Cardiac muscle cell (in vitro differentiated cells and primary cell): ENCODE measurements at regions not wholly inside any gene's neighbourhood (a gene's known extent, or its start where the extent isn't known, plus 50 kb on each side); places are given as distances from the start of the nearest gene placed in this dataset.

Experiments used
- DNase-seq, 2 donors: peaks; one replicate each; pipeline versions ENCODE4 v3.0.0 to v3.0.0-alpha.2; 2010 to 2017; ENCODE audit warnings: low read depth in 1 of 2, low spot score in 1 of 2
- H3K27ac ChIP-seq: fragments of 200-600 bp; sonication (generic); 2 replicates; pipeline ENCODE4 v1.5.1; 2016
- H3K27me3 ChIP-seq: fragments of 200-600 bp; sonication (generic); 2 replicates; pipeline ENCODE4 v1.6.0; 2016; ENCODE audit warnings: control low read depth
- H3K36me3 ChIP-seq: fragments of 200-600 bp; sonication (generic); 2 replicates; pipeline ENCODE4 v1.5.1; 2016; ENCODE audit warnings: control low read depth
- H3K4me1 ChIP-seq: fragments of 200-600 bp; sonication (generic); 2 replicates; pipeline ENCODE4 v1.8.1; 2017; ENCODE audit warnings: low read depth, mild to moderate bottlenecking, mixed run types
- H3K4me3 ChIP-seq: fragments of 200-600 bp; sonication (generic); 2 replicates; pipeline ENCODE4 v1.5.1; 2016; ENCODE audit warnings: mild to moderate bottlenecking
- H3K9me3 ChIP-seq: fragments of 200-600 bp; sonication (generic); 2 replicates; pipeline ENCODE4 v1.5.1; 2017; ENCODE audit warnings: low read depth, mild to moderate bottlenecking, control low read depth
- TF ChIP-seq, protein P1 (sequence below): IDR thresholded peaks from 2 replicates; pipeline ENCODE4 v1.5.1; 2012; ENCODE audit warnings: low read depth, mild to moderate bottlenecking, low read length

DNA sequence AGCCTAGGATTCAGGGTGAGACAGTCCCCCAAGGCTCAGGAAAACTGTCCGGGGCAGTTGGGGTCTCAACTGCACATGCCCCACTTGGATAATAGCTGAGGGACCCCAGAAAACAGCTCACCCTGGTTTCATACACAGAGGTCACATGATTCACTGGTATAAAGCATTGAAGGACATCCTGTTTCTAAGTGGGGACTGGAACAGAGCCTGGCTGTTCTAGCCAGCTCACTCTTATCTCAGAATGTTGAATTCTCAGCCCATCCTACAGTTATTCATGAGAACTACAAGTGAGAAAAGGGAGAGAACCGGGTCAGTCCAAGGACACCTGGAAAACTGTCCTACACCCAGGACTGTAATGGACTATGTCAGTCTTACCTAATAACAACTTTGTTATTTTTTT lies 170.9 kb downstream of the FGF1 start:
- TF ChIP-seq, protein P1, sequence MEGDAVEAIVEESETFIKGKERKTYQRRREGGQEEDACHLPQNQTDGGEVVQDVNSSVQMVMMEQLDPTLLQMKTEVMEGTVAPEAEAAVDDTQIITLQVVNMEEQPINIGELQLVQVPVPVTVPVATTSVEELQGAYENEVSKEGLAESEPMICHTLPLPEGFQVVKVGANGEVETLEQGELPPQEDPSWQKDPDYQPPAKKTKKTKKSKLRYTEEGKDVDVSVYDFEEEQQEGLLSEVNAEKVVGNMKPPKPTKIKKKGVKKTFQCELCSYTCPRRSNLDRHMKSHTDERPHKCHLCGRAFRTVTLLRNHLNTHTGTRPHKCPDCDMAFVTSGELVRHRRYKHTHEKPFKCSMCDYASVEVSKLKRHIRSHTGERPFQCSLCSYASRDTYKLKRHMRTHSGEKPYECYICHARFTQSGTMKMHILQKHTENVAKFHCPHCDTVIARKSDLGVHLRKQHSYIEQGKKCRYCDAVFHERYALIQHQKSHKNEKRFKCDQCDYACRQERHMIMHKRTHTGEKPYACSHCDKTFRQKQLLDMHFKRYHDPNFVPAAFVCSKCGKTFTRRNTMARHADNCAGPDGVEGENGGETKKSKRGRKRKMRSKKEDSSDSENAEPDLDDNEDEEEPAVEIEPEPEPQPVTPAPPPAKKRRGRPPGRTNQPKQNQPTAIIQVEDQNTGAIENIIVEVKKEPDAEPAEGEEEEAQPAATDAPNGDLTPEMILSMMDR = no peak
- Histone ChIP-seq H3K4me3 (no peak overlapping the region), H3K9me3 (no peaks in the 10 kb centered on the region), H3K36me3 (no peaks in the 10 kb centered on the region), H3K4me1 (no peaks in the 10 kb centered on the region), H3K27ac (no peak overlapping the region), H3K27me3 (peaks cover 43% of the 10 kb centered on the region)
- peak in 1 of 2 donors; percentile 25 for DNase-seq

DNA sequence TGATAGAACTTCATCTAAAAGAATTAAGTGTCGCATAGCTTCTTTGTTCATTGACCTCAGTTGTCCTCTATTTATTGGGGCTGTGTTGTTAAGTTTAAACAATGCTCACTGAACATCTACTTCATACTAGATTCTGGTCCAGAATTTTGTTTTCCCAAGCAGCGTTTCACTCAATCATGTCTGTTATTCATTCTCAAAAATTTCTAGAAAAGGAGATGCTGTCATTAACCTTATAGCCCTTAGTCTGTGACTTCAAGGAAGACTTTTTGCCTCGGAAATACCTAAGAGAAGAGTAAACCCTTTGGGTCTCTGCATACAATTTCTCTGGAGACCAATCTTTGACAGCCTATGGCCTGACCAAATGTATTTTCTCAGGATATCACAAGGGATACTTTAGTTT lies 171.7 kb downstream of the FGF1 start:
- no peaks in the 10 kb centered on the region for H3K36me3 ChIP-seq
- H3K4me1 ChIP-seq = no peaks in the 10 kb centered on the region
- no peak overlapping the region for H3K27ac ChIP-seq
- DNase-seq = no peak
- no peak overlapping the region for H3K4me3 ChIP-seq
- TF ChIP-seq, protein P1 = no peak
- H3K27me3 ChIP-seq = peaks cover 47% of the 10 kb centered on the region
- no peaks in the 10 kb centered on the region for H3K9me3 ChIP-seq

DNA sequence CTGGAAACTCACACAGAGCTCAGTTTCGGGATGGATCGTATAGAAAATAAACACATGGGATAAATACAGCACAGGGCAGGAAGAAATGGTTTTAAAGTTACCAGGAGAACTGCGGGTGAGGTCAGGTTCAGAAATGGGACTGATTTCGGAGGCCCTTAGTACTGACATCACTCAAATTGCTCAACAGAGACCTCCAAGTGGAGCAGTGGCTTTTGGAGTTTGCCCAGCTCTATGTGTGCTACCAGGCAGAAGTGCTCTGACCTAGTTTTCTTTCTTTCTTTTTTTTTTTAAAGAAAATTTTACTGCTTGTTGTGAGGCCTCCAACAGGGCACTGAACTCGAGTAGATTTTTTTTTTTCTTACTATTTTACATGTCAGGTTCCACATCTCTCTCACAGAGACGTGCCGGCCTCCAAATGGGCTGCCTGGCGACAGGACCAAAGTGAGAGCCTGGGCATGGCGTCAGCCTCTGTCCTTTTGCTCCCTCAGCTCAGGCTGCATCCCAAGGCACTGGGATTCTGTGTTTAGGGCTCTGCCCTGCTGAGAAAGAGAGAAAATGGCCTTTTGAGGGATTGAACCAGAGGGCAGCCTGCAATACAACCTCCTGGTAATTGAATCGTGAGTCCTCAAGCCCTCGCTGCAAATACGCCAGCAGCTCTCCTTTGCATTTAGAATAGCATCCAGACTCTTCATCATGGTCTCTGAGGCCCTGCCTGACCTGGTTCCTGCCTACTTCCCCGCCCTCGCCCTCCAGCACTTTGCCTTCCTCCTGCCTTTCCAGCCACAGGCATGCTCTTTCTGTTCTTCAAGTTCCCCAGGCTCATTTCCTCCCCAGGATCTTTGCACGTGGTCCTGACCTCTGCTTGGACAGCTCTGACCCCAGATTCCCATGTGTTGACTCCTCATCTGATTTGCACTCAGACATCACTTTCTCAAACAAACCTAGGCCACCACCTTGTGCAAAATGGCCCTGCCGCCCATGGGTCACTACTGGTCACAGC lies 173.5 kb downstream of the FGF1 start:
- peak in 1 of 2 donors; percentile 67 for DNase-seq

DNA sequence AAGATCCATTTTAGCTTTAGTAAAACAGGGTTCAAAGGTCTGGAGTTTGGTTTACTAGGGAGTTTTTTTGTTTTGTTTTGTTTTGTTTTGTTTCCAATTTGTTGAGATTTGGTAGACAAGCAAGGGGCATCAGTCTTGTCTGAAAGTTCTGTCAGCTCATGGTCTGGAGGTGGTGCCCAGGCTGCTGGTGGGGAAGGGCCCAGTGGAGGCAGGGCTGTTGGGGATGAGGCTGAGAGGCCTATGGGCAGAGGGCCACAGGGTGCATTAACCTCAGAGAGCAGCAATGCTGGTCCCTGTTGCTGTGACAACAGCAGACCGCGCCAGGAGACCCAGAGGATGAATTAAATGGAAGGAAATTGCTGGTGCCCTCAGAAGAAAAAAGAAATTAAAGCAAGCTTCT lies 174.5 kb downstream of the FGF1 start:
- TF ChIP-seq, protein P1 = no peak
- no peaks in the 10 kb centered on the region for H3K36me3 ChIP-seq
- no peak for DNase-seq
- no peak overlapping the region for H3K27ac ChIP-seq
- peaks cover 64% of the 10 kb centered on the region for H3K27me3 ChIP-seq
- no peaks in the 10 kb centered on the region for H3K9me3 ChIP-seq
- no peak overlapping the region for H3K4me3 ChIP-seq
- H3K4me1 ChIP-seq = peaks cover 10% of the 10 kb centered on the region

More for the DNA sequence above, 173.5 kb downstream of the FGF1 start:
- Histone ChIP-seq H3K27me3 (peaks cover 55% of the 10 kb centered on the region), H3K9me3 (no peaks in the 10 kb centered on the region), H3K4me1 (peaks cover 10% of the 10 kb centered on the region), H3K36me3 (no peaks in the 10 kb centered on the region), H3K27ac (no peak overlapping the region), H3K4me3 (no peak overlapping the region)
- TF ChIP-seq, protein P1 = no peak

DNA sequence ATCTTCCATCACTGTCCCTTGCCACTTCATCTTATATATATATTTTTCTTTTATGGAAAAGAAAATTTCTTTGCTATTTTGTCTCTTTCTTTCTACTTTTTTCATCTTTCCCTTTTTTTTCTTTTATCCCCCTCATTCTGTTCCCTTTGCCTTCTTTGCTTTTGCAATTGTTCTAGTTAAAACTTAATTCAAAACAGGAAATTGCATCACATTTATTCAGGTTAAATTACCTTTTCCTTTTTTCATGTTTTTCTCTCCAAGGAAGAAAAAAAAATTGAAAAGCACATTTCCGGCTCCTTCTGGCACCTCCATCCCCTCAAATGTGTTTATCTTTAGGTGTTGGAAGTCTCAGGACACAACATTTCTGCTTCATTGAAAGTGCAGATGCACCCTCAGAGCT lies 176.9 kb downstream of the FGF1 start:
- Histone ChIP-seq H3K4me3 (no peak overlapping the region), H3K27me3 (peaks cover 82% of the 10 kb centered on the region), H3K27ac (no peak overlapping the region), H3K9me3 (no peaks in the 10 kb centered on the region), H3K4me1 (peaks cover 10% of the 10 kb centered on the region), H3K36me3 (no peaks in the 10 kb centered on the region)
- TF ChIP-seq, protein P1 = no peak
- no peak for DNase-seq
